Epithelial cell of esophagus (primary cell): ENCODE measurements at regions not wholly inside any gene's neighbourhood (a gene's known extent, or its start where the extent isn't known, plus 50 kb on each side); places are given as distances from the start of the nearest gene placed in this dataset.

Source experiments
- DNase-seq: peaks from one replicate; pipeline ENCODE4 v3.0.0; 2010; ENCODE audit warnings: low read depth
- H3K4me3 ChIP-seq: 2 replicates; pipeline ENCODE4 v1.5.1; 2011; ENCODE audit warnings: mild to moderate bottlenecking, low read length, control low read depth
- TF ChIP-seq, protein P1 (sequence below): IDR thresholded peaks from 2 replicates; pipeline ENCODE4 v1.5.1; 2011; ENCODE audit warnings: low read depth, mild to moderate bottlenecking, low read length, control low read depth, inconsistent platforms; ENCODE audit not compliant: insufficient read depth; ENCODE audit errors: missing control alignments

DNA sequence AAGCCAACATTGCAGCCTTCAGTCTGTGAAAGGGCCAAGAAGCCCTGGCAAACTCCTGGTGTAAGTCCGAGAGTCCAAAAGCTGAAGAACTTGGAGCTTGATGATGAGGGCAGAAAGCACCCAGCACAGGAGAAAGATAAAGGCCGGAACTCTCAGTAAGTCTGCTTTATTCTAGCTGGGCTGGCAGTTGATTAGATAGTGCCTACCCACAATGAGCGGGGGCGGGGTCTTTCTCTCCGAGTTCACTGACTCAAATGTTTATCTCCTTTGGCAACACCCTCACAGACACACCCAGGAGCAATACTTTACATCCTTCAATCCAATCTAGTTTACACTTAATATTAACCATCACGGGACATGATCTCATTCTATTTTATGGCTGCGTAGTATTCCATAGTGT, 1317.1 kb downstream of the SLITRK1 start:
- TF ChIP-seq, protein P1, sequence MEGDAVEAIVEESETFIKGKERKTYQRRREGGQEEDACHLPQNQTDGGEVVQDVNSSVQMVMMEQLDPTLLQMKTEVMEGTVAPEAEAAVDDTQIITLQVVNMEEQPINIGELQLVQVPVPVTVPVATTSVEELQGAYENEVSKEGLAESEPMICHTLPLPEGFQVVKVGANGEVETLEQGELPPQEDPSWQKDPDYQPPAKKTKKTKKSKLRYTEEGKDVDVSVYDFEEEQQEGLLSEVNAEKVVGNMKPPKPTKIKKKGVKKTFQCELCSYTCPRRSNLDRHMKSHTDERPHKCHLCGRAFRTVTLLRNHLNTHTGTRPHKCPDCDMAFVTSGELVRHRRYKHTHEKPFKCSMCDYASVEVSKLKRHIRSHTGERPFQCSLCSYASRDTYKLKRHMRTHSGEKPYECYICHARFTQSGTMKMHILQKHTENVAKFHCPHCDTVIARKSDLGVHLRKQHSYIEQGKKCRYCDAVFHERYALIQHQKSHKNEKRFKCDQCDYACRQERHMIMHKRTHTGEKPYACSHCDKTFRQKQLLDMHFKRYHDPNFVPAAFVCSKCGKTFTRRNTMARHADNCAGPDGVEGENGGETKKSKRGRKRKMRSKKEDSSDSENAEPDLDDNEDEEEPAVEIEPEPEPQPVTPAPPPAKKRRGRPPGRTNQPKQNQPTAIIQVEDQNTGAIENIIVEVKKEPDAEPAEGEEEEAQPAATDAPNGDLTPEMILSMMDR, result no peak
- no peak overlapping the region for H3K4me3 ChIP-seq
- DNase-seq, result no peak

DNA sequence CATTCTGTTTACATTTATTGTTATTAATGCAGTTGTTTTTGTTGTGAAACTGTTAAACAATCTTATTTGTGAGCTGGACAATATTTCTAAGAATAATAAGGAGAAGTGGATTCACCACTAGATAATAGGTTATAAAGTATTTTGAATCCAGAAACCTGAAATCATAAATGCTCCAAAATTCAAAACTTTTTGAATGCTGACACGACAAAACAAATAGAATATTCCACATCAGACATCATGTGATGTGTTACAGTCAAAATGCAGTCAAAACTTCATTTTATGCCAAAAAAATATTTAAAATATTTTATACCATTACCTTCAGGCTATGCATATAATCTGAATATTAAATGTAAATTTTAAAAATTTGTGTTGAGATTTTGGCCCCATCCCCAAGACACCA, 1321.4 kb downstream of the SLITRK1 start:
- TF ChIP-seq, protein P1, result no peak
- no peak for DNase-seq
- no peak overlapping the region for H3K4me3 ChIP-seq

DNA sequence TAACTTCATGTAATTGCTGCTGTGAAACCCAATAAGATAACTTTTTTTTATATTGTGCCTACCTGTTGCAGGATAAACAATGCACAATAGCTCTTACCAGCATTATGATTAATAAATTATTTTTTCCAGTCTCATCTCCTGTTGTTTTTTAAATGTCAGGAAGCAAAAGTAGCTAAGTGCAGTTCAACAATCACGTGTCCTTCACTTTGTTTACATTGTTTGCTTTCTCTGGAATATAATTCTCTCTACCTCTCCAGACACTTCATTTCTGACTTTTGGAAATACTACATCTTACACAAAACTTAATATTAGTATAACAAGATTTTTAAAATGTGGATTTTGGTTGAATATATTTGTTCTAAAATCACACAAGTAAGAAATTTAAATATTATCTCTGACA, 1359.4 kb downstream of the SLITRK1 start:
- no peak for DNase-seq
- TF ChIP-seq, protein P1, result no peak
- no peak overlapping the region for H3K4me3 ChIP-seq

DNA sequence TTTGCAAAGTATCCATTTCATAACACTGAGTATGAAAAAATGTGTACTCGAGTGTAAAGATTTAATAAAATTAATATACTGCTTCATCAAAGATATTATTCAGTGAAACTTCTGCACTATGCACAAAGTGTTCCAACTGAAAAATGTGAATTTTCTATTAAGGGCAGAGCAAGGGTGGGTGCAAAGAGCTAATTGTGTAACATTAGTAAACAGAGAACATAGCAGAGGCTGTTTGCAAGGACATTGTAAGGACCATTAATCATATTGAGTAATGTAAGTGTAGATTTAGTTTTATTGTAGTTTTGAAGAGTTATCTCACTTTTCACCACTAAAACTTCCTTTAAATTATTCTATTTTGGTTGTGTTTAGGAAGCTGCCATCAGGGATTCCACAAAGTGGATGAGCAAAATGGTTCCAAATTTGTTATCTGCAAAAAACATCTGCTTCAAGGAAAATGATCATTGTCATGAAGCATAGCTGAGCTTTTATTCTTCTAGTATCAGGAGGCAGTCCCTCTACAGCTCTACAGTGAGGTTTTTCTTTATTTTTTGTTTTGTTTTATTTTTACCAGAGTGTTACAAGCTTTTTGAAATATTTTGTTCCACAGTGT, 1375.4 kb downstream of the SLITRK1 start:
- H3K4me3 ChIP-seq, result no peak overlapping the region
- no peak for DNase-seq

DNA sequence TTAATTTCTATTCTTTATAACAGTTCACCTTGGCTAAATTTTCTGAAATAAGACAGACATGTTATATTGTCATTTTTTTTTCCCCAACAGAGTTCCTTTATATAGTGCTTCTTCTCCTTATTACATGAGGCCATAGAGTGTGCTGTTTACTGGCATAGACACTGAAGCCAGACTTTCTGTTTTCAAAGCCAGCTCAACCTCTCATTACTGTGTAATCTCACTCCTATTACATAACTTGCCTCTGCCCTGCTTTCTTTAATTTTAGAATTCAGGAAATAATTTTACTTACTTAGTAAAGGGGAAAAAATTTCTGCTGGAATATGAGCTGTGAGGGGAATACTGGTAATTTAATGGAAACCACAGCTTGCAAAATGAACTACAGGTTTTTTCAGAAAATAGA, 1380.4 kb downstream of the SLITRK1 start:
- no peak for DNase-seq
- TF ChIP-seq, protein P1, result no peak
- no peak overlapping the region for H3K4me3 ChIP-seq

More for the DNA sequence above, 1375.4 kb downstream of the SLITRK1 start:
- TF ChIP-seq, protein P1, result no peak

DNA sequence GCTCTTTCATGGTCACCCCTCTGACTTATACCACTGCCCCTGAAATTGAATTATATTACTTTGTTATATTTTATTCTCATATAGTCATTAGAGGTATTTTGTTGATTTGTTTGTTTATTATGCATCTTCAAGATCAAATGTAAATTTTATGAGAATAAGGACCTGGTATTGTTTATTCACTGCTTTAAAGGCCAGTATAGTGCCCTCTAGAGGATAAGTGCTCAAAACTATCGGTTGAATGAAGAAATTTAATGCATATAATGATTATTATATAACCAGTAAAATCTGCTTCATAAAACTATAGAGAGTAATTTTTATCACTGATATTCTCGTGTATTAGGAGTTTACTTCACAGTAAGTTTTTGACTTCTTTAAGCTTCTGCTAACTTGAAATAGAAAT, 1401.9 kb downstream of the SLITRK1 start:
- TF ChIP-seq, protein P1, result peak; percentile 47
- H3K4me3 ChIP-seq, result no peak overlapping the region
- peak; percentile 17 for DNase-seq

DNA sequence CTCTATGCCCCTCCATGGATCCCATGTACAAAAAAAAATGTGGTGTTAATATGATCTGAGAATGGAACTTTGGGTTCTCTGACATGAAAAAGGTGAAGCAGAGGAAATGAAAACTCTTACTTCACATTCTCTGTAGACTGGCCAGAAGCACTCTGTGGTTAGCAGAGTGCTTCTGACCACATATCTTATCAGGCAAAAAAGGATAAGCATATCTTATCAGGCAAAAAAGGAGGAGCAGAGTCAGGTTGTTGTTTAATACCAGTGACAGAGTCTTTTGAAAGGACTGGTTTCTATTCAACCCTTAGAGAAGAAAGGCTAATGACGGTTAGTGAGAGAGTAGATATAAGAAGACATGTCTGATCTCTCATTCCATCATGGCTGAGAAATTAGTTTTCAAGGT, 1404.8 kb downstream of the SLITRK1 start:
- TF ChIP-seq, protein P1, result no peak
- DNase-seq, result no peak
- H3K4me3 ChIP-seq, result no peak overlapping the region
